Choroid plexus epithelial cell (primary cell): ENCODE measurements at regions not wholly inside any gene's neighbourhood (a gene's known extent, or its start where the extent isn't known, plus 50 kb on each side); places are given as distances from the start of the nearest gene placed in this dataset.

Source experiments
- DNase-seq: peaks from one replicate; pipeline ENCODE4 v3.0.0-alpha.2; 2010; ENCODE audit warnings: low read depth
- H3K4me3 ChIP-seq: 2 replicates; pipeline ENCODE4 v1.5.1; 2011; ENCODE audit warnings: low read depth, mild to moderate bottlenecking, control low read depth, low read length, moderate library complexity
- TF ChIP-seq, protein P1 (sequence below): conservative IDR thresholded peaks from 2 replicates; pipeline ENCODE4 v1.5.1; 2011; ENCODE audit warnings: low read depth, mild to moderate bottlenecking, control low read depth, inconsistent platforms, low read length, moderate library complexity

DNA sequence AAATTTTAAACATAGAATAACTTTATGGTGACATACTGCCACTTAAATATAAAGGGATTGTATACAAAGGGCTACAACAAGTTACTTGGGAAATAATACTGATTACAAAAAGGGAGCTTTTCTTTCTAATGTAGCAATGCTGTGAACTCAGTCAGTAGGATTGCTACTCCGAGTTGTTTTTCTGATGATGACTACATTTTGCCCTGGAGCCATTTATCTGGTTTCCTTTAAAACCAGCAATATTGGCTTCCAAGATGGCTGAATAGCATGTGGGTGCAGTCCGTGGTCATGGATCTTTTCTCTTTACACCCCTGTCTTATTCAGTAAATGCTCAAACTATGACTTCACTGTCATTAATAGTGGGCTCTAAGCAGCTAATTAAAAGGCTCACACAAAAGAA is 92.6 kb upstream of the NEK7 start:
- TF ChIP-seq, protein P1, sequence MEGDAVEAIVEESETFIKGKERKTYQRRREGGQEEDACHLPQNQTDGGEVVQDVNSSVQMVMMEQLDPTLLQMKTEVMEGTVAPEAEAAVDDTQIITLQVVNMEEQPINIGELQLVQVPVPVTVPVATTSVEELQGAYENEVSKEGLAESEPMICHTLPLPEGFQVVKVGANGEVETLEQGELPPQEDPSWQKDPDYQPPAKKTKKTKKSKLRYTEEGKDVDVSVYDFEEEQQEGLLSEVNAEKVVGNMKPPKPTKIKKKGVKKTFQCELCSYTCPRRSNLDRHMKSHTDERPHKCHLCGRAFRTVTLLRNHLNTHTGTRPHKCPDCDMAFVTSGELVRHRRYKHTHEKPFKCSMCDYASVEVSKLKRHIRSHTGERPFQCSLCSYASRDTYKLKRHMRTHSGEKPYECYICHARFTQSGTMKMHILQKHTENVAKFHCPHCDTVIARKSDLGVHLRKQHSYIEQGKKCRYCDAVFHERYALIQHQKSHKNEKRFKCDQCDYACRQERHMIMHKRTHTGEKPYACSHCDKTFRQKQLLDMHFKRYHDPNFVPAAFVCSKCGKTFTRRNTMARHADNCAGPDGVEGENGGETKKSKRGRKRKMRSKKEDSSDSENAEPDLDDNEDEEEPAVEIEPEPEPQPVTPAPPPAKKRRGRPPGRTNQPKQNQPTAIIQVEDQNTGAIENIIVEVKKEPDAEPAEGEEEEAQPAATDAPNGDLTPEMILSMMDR: no peak
- no peak for DNase-seq
- no peak overlapping the region for H3K4me3 ChIP-seq

DNA sequence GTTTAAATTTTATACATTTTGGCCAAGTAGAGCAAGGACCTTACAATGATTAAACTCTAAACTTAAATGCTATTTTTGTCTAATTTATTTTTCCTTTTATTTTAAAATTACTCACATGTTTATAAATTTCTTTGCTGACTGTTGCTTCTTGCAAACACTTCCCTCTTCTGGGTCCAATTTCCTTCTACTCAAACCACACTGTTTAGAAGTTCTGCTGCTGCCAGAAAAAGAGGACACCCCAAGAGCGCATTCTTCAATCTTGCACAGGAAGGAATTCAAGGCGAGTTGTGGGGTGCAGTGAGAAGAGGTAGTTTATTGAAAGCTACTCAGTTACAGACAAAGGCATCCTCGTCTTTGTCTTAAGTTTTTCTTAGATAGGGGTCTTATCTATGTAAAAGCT is 88.5 kb upstream of the NEK7 start:
- no peak overlapping the region for H3K4me3 ChIP-seq
- peak; percentile 37 for DNase-seq
- TF ChIP-seq, protein P1: no peak

DNA sequence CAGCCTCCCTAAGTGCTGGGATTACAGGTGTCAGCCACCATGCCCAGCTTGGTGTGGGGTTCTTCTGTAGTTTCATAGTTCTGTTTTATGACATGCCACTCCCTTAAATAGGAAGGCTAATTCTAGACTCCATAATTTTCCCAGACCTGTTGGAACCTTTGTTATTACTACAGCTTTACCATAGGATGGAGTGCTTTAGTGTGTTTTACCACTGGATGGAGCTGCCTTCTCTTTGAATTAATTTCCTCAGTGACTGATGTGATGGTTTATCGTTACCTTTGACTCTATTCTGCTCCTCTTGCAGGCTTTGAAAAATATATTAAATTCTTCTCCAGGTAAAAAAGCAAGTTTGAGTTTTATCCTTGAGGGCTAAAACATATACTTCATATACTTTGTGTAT is 84.6 kb upstream of the NEK7 start:
- no peak overlapping the region for H3K4me3 ChIP-seq
- DNase-seq: peak; percentile 55
- TF ChIP-seq, protein P1: peak; percentile 57

DNA sequence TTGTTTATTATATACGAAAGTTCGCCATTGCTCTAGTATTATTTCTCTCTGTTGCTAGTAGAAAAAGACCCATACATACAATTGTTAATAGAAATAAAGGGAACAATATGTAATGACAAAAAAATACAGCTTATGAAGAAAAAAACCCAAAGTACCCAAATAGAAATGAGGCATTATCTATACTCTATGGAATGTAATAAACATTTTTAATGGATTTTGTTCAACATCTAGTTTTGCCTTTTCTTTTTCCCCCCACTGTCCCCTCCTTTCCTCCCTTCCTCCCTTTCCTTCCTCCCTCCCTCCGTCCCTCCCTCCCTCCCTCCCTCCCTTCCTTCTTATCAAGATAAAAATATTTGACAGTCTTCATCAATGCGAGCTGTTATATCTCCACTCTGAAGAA is 81.5 kb upstream of the NEK7 start:
- H3K4me3 ChIP-seq: no peak overlapping the region
- TF ChIP-seq, protein P1: no peak
- DNase-seq: no peak

DNA sequence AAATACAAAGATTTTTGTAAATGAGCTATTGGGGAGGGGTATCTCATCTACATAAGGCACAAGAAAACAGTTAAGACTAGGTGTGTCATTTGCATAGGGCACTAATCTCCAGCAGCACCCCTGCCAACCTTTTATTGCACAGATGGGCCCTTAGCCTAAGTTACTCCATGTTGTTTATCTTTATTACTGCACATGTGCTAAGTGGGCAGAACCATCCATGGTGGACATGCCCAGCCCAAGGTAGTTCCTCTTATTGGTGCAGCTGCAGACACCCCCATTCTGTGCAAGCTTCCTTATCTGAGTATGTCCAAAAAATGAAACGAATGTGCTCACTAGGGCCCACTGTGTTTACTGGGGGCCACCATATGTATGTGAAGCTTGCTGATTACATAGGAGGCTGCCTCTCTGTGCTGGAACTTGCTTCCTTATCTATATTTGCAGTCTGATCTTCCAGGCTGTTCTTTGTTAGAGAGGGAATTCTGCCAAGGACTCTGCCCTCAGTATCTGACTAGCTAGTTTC is 77.3 kb upstream of the NEK7 start:
- no peak for DNase-seq
- H3K4me3 ChIP-seq: no peak overlapping the region
- TF ChIP-seq, protein P1: no peak

DNA sequence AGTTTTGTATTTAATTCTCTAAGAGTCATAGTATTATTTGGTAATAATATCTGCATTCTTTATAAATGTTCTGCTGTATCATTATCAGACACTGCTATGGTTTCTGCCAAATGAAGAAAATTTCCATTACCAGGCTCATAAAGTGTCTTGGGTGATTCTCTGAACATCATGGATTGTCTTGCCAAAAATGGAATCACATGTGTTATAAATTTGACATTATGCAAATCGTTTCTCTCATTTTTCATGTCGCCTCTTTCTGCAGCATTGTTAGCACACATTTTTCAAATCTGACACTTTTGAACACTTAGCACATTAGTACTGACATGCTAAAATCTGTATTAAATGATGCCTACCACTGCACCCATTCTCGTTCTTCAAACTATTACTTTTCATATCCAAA is 74.2 kb upstream of the NEK7 start:
- no peak overlapping the region for H3K4me3 ChIP-seq
- no peak for DNase-seq
- TF ChIP-seq, protein P1: no peak

DNA sequence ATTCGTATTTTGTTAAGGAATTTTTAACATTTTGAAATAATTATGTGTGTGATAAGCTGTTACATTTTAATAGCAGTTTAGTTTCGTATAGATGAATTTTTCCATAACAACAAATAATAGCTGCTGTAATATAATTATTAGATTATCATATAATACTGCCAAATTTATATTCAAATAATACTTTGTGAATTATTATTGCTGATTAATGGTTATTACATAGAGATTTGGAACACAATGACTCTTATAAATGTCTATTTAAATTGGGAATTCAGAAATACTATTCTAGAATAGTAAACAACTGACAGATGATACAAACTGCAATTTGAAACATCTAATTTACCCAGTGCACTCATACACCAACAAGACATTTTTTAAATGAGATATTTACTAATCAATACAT is 73.2 kb upstream of the NEK7 start:
- TF ChIP-seq, protein P1: no peak
- no peak for DNase-seq
- no peak overlapping the region for H3K4me3 ChIP-seq
